HG02798 (cell line): ENCODE measurements at regions not wholly inside any gene's neighbourhood (a gene's known extent, or its start where the extent isn't known, plus 50 kb on each side); places are given as distances from the start of the nearest gene placed in this dataset.
"Not testable (repeated sequence)": the region's sequence is repeated elsewhere in the genome, so short reads cannot be mapped to it uniquely, and the experiment has no call there.

Source experiments
- ATAC-seq: cut with Tn5 transposase; IDR thresholded peaks from one replicate; pipeline ENCODE4 v1.9.1; 2021; ENCODE audit warnings: mild to moderate bottlenecking; ENCODE audit not compliant: unreplicated experiment, poor library complexity

GRCh38 chr1:230591678-230592077 is 50.6 kb upstream of the COG2 start:
- no peak for ATAC-seq

- no peak for ATAC-seq
These were observed 52.3 kb upstream of the COG2 start for GRCh38 chr1:230589951-230590350.

GRCh38 chr1:230588323-230588746 is 53.9 kb upstream of the COG2 start:
- ATAC-seq, result no peak

- ATAC-seq, result no peak
These were observed 55.2 kb upstream of the COG2 start for GRCh38 chr1:230587061-230587460.

GRCh38 chr1:230584660-230585059 is 57.6 kb upstream of the COG2 start:
- ATAC-seq, result no peak

GRCh38 chr1:230581446-230582079 is 60.7 kb upstream of the COG2 start:
- ATAC-seq, result no peak

GRCh38 chr1:230578616-230579015 is 63.7 kb upstream of the COG2 start:
- ATAC-seq, result no peak

GRCh38 chr1:230577537-230577936 is 64.7 kb upstream of the COG2 start:
- no peak for ATAC-seq

GRCh38 chr1:230575886-230576500 is 66.3 kb upstream of the COG2 start:
- ATAC-seq, result no peak

GRCh38 chr1:230574502-230574901 is 67.8 kb upstream of the COG2 start:
- ATAC-seq, result no peak

- no peak for ATAC-seq
These were observed 68.6 kb upstream of the COG2 start for GRCh38 chr1:230573658-230574057.

- no peak for ATAC-seq
These were observed 69.9 kb upstream of the COG2 start for GRCh38 chr1:230572121-230573105.

- no peak for ATAC-seq
These were observed 71.4 kb upstream of the COG2 start for GRCh38 chr1:230570724-230571360.

- no peak for ATAC-seq
These were observed 73.1 kb upstream of the COG2 start for GRCh38 chr1:230569201-230569600.

GRCh38 chr1:230568676-230569075 is 73.6 kb upstream of the COG2 start:
- ATAC-seq, result no peak

- peak; percentile 54 for ATAC-seq
These were observed 74.3 kb upstream of the COG2 start for GRCh38 chr1:230568008-230568407.

- no peak for ATAC-seq
These were observed 75.1 kb upstream of the COG2 start for GRCh38 chr1:230567221-230567575.

- not testable (repeated sequence) for ATAC-seq
These were observed 75.6 kb upstream of the COG2 start for GRCh38 chr1:230566532-230567220.

GRCh38 chr1:230565141-230565540 is 77.1 kb upstream of the COG2 start:
- no peak for ATAC-seq

- no peak for ATAC-seq
These were observed 78.7 kb upstream of the COG2 start for GRCh38 chr1:230563591-230563990.
